HG02610 (cell line): ENCODE measurements at regions not wholly inside any gene's neighbourhood (a gene's known extent, or its start where the extent isn't known, plus 50 kb on each side); places are given as distances from the start of the nearest gene placed in this dataset.
A peak's percentile ranks its signal among the peaks of the same experiment; 100 is the strongest.

Experiments used
- ATAC-seq: cut with Tn5 transposase; IDR thresholded peaks from one replicate; pipeline ENCODE4 v1.9.1; 2021; ENCODE audit warnings: mild to moderate bottlenecking, moderate library complexity; ENCODE audit not compliant: unreplicated experiment

GRCh38 chr18:40993363-40993762, 961.7 kb upstream of the PIK3C3 start:
- ATAC-seq, result no peak

- no peak for ATAC-seq
Measured at GRCh38 chr18:40987581-40987980, 967.5 kb upstream of the PIK3C3 start.

GRCh38 chr18:40985436-40985835, 969.6 kb upstream of the PIK3C3 start:
- no peak for ATAC-seq

GRCh38 chr18:40984856-40985255, 970.2 kb upstream of the PIK3C3 start:
- ATAC-seq, result no peak

GRCh38 chr18:40983835-40984234, 971.2 kb upstream of the PIK3C3 start:
- ATAC-seq, result no peak

- ATAC-seq, result no peak
Measured at GRCh38 chr18:40980171-40980570, 974.9 kb upstream of the PIK3C3 start.

GRCh38 chr18:40976050-40976449, 979.0 kb upstream of the PIK3C3 start:
- no peak for ATAC-seq

GRCh38 chr18:40974448-40974847, 980.6 kb upstream of the PIK3C3 start:
- ATAC-seq, result no peak

GRCh38 chr18:40962784-40963183, 992.2 kb upstream of the PIK3C3 start:
- ATAC-seq, result no peak

GRCh38 chr18:40957533-40958070, 997.4 kb upstream of the PIK3C3 start:
- ATAC-seq, result no peak

GRCh38 chr18:40956213-40956612, 998.8 kb upstream of the PIK3C3 start:
- ATAC-seq, result no peak

GRCh38 chr18:40955351-40955750, 999.7 kb upstream of the PIK3C3 start:
- ATAC-seq, result no peak

- no peak for ATAC-seq
Measured at GRCh38 chr18:40949114-40949950, 1005.7 kb upstream of the PIK3C3 start.

- ATAC-seq, result no peak
Measured at GRCh38 chr18:40944576-40944975, 1010.5 kb upstream of the PIK3C3 start.

- no peak for ATAC-seq
Measured at GRCh38 chr18:40939656-40940515, 1015.1 kb upstream of the PIK3C3 start.

- no peak for ATAC-seq
Measured at GRCh38 chr18:40938615-40939014, 1016.4 kb upstream of the PIK3C3 start.

- ATAC-seq, result no peak
Measured at GRCh38 chr18:40937386-40937785, 1017.6 kb upstream of the PIK3C3 start.

GRCh38 chr18:40935423-40935822, 1019.6 kb upstream of the PIK3C3 start:
- peak; percentile 54 for ATAC-seq

GRCh38 chr18:40932862-40933261, 1022.2 kb upstream of the PIK3C3 start:
- no peak for ATAC-seq

- no peak for ATAC-seq
Measured at GRCh38 chr18:40930211-40930882, 1024.7 kb upstream of the PIK3C3 start.

GRCh38 chr18:40929399-40929798, 1025.6 kb upstream of the PIK3C3 start:
- no peak for ATAC-seq
